ENCODE measurements at regions not wholly inside any gene's neighbourhood (a gene's known extent, or its start where the extent isn't known, plus 50 kb on each side); places are given as distances from the start of the nearest gene placed in this dataset.

GRCh38 chr14:98503086-98503815 lies 768.7 kb downstream of the BCL11B start:
- TF ChIP-seq, protein P1, sequence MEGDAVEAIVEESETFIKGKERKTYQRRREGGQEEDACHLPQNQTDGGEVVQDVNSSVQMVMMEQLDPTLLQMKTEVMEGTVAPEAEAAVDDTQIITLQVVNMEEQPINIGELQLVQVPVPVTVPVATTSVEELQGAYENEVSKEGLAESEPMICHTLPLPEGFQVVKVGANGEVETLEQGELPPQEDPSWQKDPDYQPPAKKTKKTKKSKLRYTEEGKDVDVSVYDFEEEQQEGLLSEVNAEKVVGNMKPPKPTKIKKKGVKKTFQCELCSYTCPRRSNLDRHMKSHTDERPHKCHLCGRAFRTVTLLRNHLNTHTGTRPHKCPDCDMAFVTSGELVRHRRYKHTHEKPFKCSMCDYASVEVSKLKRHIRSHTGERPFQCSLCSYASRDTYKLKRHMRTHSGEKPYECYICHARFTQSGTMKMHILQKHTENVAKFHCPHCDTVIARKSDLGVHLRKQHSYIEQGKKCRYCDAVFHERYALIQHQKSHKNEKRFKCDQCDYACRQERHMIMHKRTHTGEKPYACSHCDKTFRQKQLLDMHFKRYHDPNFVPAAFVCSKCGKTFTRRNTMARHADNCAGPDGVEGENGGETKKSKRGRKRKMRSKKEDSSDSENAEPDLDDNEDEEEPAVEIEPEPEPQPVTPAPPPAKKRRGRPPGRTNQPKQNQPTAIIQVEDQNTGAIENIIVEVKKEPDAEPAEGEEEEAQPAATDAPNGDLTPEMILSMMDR (IDR thresholded peaks at IDR 0.05) = no peak
- no peak for TF ChIP-seq ZFX (IDR thresholded peaks at IDR 0.05; ENCODE audit: borderline replicate concordance)
